Natural killer cell (primary cell): ENCODE measurements at regions not wholly inside any gene's neighbourhood (a gene's known extent, or its start where the extent isn't known, plus 50 kb on each side); places are given as distances from the start of the nearest gene placed in this dataset.

ENCODE experiments used
- ATAC-seq, 3 donors: fragments of 150-1000 bp in 2 of 3; fragments of 200-7000 bp in 1 of 3; cut with Tn5 transposase; 1 replicate in 1 of 3; 2 replicates in 2 of 3; pipeline ENCODE4 v1.10.0; 2021; ENCODE audit warnings: mild to moderate bottlenecking in 2 of 3, moderate library complexity in 2 of 3
- DNase-seq, 2 donors: peaks; one replicate each; pipeline versions ENCODE4 v3.0.0 to v3.0.0-alpha.2; 2013 to 2021; ENCODE audit warnings: mixed read lengths in 1 of 2
- H3K27ac ChIP-seq: one replicate; pipeline ENCODE4 v1.5.1; 2013; ENCODE audit warnings: mild to moderate bottlenecking, low read length
- H3K27me3 ChIP-seq: one replicate; pipeline ENCODE4 v1.6.1; 2013; ENCODE audit warnings: low read length; ENCODE audit not compliant: control insufficient read depth, insufficient read depth
- H3K36me3 ChIP-seq: one replicate; pipeline ENCODE4 v1.6.1; 2013; ENCODE audit warnings: low read length; ENCODE audit not compliant: control insufficient read depth, insufficient read depth
- H3K4me1 ChIP-seq: one replicate; pipeline ENCODE4 v1.6.1; 2013; ENCODE audit warnings: low read length; ENCODE audit not compliant: control insufficient read depth, insufficient read depth
- H3K4me3 ChIP-seq: one replicate; pipeline ENCODE4 v1.5.1; 2013; ENCODE audit warnings: low read length
- H3K9me3 ChIP-seq: one replicate; pipeline ENCODE4 v1.6.1; 2013; ENCODE audit warnings: low read length; ENCODE audit not compliant: control insufficient read depth, insufficient read depth
- H3K27ac Mint-ChIP-seq, 2 donors: one replicate each; pipeline ENCODE4 v1.8.0; 2022; ENCODE audit warnings: mild to moderate bottlenecking in 2 of 2, mixed read lengths in 2 of 2, moderate library complexity in 1 of 2
- H3K27me3 Mint-ChIP-seq, 2 donors: one replicate each; pipeline ENCODE4 v1.8.0; 2022; ENCODE audit warnings: low read depth in 2 of 2, mixed read lengths in 2 of 2
- H3K36me3 Mint-ChIP-seq: one replicate; pipeline ENCODE4 v1.8.0; 2022; ENCODE audit warnings: mixed read lengths
- H3K4me1 Mint-ChIP-seq, 2 donors: one replicate each; pipeline ENCODE4 v1.8.0; 2022; ENCODE audit warnings: mixed read lengths in 2 of 2
- H3K4me3 Mint-ChIP-seq: one replicate; pipeline ENCODE4 v1.8.0; 2022; ENCODE audit warnings: mild to moderate bottlenecking, moderate library complexity, mixed read lengths
- H3K9me3 Mint-ChIP-seq, 2 donors: one replicate each; pipeline ENCODE4 v1.8.0; 2022; ENCODE audit warnings: mixed read lengths in 2 of 2
- CTCF ChIP-seq: fragments of 200-600 bp; IDR thresholded peaks from one replicate; pipeline ENCODE4 v1.8.0; 2022; ENCODE audit warnings: antibody characterized with exemption
- WGBS: methylation state at CpG from one replicate; pipeline ENCODE4 v1.1.7; 2013; ENCODE audit warnings: missing lambda C conversion rate; ENCODE audit not compliant: insufficient coverage; 5-methylcytosine and 5-hydroxymethylcytosine counted together
- intact Hi-C: fragments of 100-400 bp; cut with micrococcal nuclease; formaldehyde crosslinking; loops from one replicate; pipeline ENCODE4 v1.14.2; 2022

- TF ChIP-seq CTCF: no peak
- Mint-ChIP-seq H3K4me1 (peaks cover 5 to 14% of the 10 kb centered on the region in 2 donors), H3K27ac (no peak overlapping the region), H3K27me3 (peaks cover 41 to 48% of the 10 kb centered on the region in 2 donors), H3K36me3 (no peaks in the 10 kb centered on the region), H3K4me3 (peak overlapping the region; percentile 80), H3K9me3 (no peaks in the 10 kb centered on the region)
- H3K4me1 ChIP-seq: peaks cover 11% of the 10 kb centered on the region
- 7% methylated on average over 57 of the region's 57 CpGs for WGBS
- H3K36me3 ChIP-seq: no peaks in the 10 kb centered on the region
- no peak overlapping the region for H3K4me3 ChIP-seq
- no peak overlapping the region for H3K27ac ChIP-seq
- peaks cover 14% of the 10 kb centered on the region for H3K27me3 ChIP-seq
- no peaks in the 10 kb centered on the region for H3K9me3 ChIP-seq
- intact Hi-C loops: no loop called here
- DNase-seq: peak in 1 of 2 donors; percentile 36
- ATAC-seq: peak in 2 of 3 donors; percentile 24 to 73
Measured at GRCh38 chr11:32333320-32333991, 101.9 kb downstream of the WT1 start.

GRCh38 chr11:32334822-32335221 is 100.5 kb downstream of the WT1 start:
- Mint-ChIP-seq H3K27me3 (peaks cover 38 to 48% of the 10 kb centered on the region in 2 donors), H3K4me3 (no peak overlapping the region), H3K9me3 (no peaks in the 10 kb centered on the region), H3K36me3 (no peaks in the 10 kb centered on the region), H3K4me1 (peaks cover 5 to 14% of the 10 kb centered on the region in 2 donors), H3K27ac (no peak overlapping the region)
- WGBS: 92% methylated on average over 8 of the region's 8 CpGs
- ATAC-seq (no peak), DNase-seq (peak in 1 of 2 donors; percentile 14)
- Histone ChIP-seq H3K36me3 (no peaks in the 10 kb centered on the region), H3K27ac (no peak overlapping the region), H3K4me3 (no peak overlapping the region), H3K4me1 (peaks cover 11% of the 10 kb centered on the region), H3K27me3 (peaks cover 14% of the 10 kb centered on the region), H3K9me3 (no peaks in the 10 kb centered on the region)
- intact Hi-C loops: no loop called here
- TF ChIP-seq CTCF: no peak
